ENCODE measurements at regions not wholly inside any gene's neighbourhood (a gene's known extent, or its start where the extent isn't known, plus 50 kb on each side); places are given as distances from the start of the nearest gene placed in this dataset.
A peak's percentile ranks its signal among the peaks of the same experiment; 100 is the strongest.

DNA sequence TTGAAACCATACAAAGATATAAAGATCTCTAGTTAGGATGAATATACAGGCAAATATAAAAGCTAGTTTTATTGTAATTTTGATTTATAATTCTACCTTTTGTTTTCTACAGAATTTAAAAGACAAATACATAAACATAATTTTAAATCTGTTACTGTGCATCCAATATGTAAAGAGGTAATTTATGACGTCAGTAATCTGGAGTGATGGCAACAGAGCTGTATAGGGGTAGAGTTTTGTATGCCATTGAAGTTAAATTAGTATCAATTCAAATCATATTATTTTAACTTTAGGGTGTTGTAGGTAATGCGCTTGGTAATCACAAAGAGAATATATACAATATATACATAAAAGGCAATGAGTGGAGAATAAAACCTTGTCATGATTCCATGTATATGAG, 183.7 kb upstream of the ARHGAP24 start:
- Histone ChIP-seq H3K4me2 (no peak overlapping the region), H3K9me3 (peaks cover 6% of the 10 kb centered on the region; the same call in 1 of the 2 replicates), H3K4me3 (no peak overlapping the region), H3K27ac (no peak overlapping the region), H3K4me1 (no peaks in the 10 kb centered on the region), H3K9ac (no peak overlapping the region), H3K27me3 (no peaks in the 10 kb centered on the region), H3K36me3 (no peaks in the 10 kb centered on the region), H4K20me1 (no peaks in the 10 kb centered on the region)
- no peak for TF ChIP-seq Cebpa-rat (IDR thresholded peaks at IDR 0.05)

DNA sequence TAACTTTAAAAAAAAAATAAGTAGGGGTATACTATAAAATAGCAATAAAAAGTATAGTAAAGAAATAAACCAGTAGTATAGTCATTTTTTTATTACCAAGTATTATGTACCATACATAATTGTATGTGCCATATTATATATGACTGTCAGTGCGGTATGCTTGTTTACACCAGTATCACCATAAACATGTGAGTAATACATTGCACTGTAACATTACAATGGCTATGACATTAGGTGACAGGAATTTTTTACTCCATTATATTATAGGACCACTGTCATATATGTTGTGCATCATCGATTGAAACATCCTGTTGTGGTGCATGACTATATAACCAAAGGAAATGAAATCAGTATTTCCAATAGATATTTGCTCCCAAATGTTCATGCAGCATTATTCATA, 176.9 kb upstream of the ARHGAP24 start:
- Histone ChIP-seq H3K4me1 (no peaks in the 10 kb centered on the region), H3K9ac (no peak overlapping the region), H4K20me1 (no peaks in the 10 kb centered on the region), H3K27ac (no peak overlapping the region), H3K27me3 (no peaks in the 10 kb centered on the region), H3K36me3 (no peaks in the 10 kb centered on the region), H3K9me3 (no peaks in the 10 kb centered on the region), H3K4me2 (no peak overlapping the region), H3K4me3 (no peak overlapping the region)
- TF ChIP-seq Cebpa-rat (IDR thresholded peaks at IDR 0.05), result no peak

DNA sequence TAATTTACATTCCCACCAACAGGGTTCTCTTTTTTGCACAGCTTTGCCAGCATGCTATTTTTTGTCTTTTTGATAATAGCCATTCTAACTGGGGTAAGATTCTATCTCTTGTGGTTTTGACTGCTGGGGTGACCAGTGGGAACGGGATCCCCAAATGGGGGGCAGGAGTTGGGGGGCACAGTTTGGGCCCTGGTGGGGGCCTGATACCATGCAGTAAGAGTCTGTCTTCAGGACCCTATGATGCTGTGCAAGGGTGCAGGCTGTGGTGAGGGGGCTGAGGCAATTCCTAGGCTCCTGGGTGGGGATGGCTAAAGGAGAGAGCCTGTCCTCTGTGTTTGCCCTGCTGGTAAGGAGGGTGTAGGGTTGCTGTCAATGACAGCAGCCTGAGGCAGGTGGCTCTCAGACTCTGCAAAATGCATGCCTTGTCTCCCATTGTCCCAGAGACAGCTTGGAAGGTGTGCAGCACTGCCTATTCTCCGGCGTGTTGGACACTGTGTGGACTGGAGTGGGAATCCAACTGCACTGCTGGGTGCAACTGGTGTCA, 172.7 kb upstream of the ARHGAP24 start:
- no peak overlapping the region for H3K4me3 ChIP-seq
- H3K27ac ChIP-seq, result no peak overlapping the region
- no peak overlapping the region for H3K9ac ChIP-seq
- no peaks in the 10 kb centered on the region for H3K27me3 ChIP-seq
- no peaks in the 10 kb centered on the region for H3K36me3 ChIP-seq
- H4K20me1 ChIP-seq, result no peaks in the 10 kb centered on the region
- H3K4me1 ChIP-seq, result no peaks in the 10 kb centered on the region
- no peak overlapping the region for H3K4me2 ChIP-seq
- no peaks in the 10 kb centered on the region for H3K9me3 ChIP-seq
- TF ChIP-seq Cebpa-rat (IDR thresholded peaks at IDR 0.05), result no peak

DNA sequence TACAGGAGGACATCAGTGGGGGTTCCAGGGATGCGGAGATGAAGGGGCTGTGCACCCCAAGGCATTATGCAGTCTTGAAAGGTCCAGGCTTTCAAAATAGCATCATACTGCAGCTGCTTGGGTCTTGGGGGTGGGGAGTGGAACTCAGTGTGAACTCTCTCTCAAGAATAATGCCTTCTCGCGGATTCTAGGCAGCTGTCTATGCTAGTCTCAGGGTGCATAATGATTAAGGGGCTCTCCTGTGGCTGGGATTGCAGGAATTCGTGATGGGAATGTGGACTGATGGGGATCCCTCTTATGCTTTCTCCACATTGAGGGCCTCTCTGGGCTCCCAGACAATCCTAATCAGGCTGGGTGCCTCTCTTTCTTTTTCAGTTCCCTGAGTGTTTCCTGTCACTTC, 172.2 kb upstream of the ARHGAP24 start:
- Histone ChIP-seq H3K27me3 (no peaks in the 10 kb centered on the region), H3K9ac (no peak overlapping the region), H3K9me3 (no peaks in the 10 kb centered on the region), H3K27ac (no peak overlapping the region), H3K4me1 (no peaks in the 10 kb centered on the region), H3K4me2 (no peak overlapping the region), H4K20me1 (no peaks in the 10 kb centered on the region), H3K36me3 (no peaks in the 10 kb centered on the region), H3K4me3 (no peak overlapping the region)
- TF ChIP-seq Cebpa-rat (IDR thresholded peaks at IDR 0.05), result no peak

DNA sequence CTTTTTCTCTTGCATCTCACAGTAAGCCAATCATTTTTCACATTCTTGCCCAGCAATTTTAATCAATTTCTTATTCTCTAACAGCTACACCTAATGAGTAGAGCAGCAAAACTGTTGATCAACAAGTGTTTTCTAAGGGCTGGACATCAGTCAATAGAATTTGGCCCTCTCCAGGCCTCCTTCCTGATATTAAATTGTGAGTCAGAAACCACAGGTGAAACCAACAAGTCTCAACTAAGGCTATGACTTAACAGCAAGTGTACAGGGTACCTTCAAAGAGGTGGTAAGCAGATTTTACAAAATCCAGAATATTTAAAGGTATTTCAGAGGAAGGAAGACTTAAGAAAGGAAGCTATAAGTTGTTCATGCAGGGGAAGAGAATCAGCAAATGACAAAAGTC, 156.5 kb upstream of the ARHGAP24 start:
- H4K20me1 ChIP-seq, result no peaks in the 10 kb centered on the region
- H3K4me1 ChIP-seq, result no peaks in the 10 kb centered on the region
- no peak overlapping the region for H3K27ac ChIP-seq
- H3K9me3 ChIP-seq, result peaks cover 25% of the 10 kb centered on the region
- no peaks in the 10 kb centered on the region for H3K36me3 ChIP-seq
- H3K4me3 ChIP-seq, result no peak overlapping the region
- TF ChIP-seq Cebpa-rat (IDR thresholded peaks at IDR 0.05), result no peak
- H3K4me2 ChIP-seq, result no peak overlapping the region
- H3K9ac ChIP-seq, result no peak overlapping the region
- H3K27me3 ChIP-seq, result no peaks in the 10 kb centered on the region

DNA sequence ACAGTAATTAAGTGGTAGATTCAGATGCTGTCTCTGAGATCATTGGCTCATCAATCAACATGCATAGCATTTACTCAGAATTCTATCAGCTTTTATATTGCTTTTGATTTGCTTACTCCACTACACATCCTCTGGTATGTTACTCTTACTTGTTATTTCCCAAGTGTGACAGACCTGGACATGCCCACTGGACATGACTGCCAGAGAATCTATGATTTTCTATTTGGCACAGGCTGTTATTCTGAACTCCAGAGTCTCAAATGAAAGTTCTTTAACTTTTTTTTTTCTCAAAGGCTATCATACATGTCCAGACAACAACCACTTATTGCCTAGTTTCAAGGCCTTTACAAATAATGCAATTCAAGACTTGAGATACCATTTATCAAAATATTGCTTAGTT, 116.1 kb upstream of the ARHGAP24 start:
- Histone ChIP-seq H3K4me3 (no peak overlapping the region), H3K9ac (no peak overlapping the region), H3K27ac (no peak overlapping the region), H3K36me3 (no peaks in the 10 kb centered on the region), H3K9me3 (peaks cover 13% of the 10 kb centered on the region), H3K27me3 (no peaks in the 10 kb centered on the region), H3K4me2 (no peak overlapping the region), H3K4me1 (no peaks in the 10 kb centered on the region), H4K20me1 (no peaks in the 10 kb centered on the region)
- TF ChIP-seq Cebpa-rat (IDR thresholded peaks at IDR 0.05), result no peak

DNA sequence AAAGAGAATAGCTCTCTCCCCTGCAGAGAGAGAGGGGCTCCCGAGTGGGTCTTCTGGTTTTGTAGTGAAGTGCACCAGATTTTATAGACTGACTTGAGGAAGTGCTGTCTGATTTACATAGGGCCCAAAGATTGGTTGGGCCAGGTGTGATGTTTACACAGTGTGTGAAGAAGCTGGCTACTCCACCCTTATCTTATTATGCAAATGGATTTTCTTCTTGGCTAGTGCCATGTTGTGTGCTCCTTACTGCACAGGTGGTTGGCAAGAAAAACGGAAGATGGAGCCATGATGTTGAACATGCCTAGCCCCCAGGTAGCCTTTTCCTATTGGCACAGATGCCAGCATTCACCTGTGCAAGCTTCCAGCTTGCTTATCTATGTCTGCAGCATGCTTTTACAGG, 112.4 kb upstream of the ARHGAP24 start:
- Histone ChIP-seq H3K4me2 (no peak overlapping the region), H3K4me3 (no peak overlapping the region), H3K36me3 (no peaks in the 10 kb centered on the region), H3K9me3 (peaks cover 13% of the 10 kb centered on the region), H3K4me1 (no peaks in the 10 kb centered on the region), H3K27ac (no peak overlapping the region), H3K27me3 (no peaks in the 10 kb centered on the region), H3K9ac (no peak overlapping the region), H4K20me1 (no peaks in the 10 kb centered on the region)
- TF ChIP-seq Cebpa-rat (IDR thresholded peaks at IDR 0.05), result no peak

DNA sequence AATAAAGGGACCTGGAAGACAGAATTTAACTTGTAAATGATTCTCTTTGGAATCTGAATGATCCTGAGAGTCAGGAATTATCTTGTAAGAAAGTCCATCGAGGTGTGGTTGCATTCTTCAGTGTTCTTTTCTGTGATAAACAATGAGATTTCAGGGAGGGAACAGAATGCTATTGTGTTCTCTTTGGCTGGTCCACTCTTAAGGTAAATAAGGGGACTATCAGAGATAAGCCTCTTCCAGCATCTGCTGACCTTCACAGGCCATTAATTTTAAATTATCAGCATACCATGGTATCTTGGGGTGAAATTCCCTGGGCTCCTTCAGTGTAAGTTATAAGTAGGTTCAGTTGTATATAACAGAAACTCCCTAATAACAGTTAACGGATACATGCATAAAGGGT, 107.1 kb upstream of the ARHGAP24 start:
- Histone ChIP-seq H3K4me1 (peaks cover 27% of the 10 kb centered on the region), H3K27me3 (no peaks in the 10 kb centered on the region), H3K27ac (no peak overlapping the region), H3K4me3 (no peak overlapping the region), H3K4me2 (no peak overlapping the region), H3K9ac (no peak overlapping the region), H4K20me1 (no peaks in the 10 kb centered on the region), H3K9me3 (no peaks in the 10 kb centered on the region), H3K36me3 (no peaks in the 10 kb centered on the region)
- no peak for TF ChIP-seq Cebpa-rat (IDR thresholded peaks at IDR 0.05)

DNA sequence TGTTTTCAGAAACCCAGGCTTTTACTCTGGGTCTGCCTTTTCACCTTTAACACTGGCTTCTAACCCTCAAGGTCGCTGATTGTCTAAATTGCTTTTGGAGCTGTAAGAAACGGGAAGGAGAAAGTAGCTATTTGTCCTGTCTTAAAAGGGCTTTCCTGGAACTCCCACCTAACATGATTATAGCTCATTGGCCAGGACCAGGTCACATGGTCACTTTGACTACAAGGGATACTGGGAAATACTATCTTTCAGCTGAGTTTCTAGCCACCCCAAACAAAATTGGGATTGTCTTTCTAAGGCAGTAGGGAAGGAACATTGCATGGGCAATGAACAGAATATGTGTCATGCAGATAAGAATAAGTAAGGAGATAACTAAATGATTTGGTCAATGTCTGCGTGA, 106.7 kb upstream of the ARHGAP24 start:
- Histone ChIP-seq H3K4me2 (0 out of 2 replicates have a peak overlapping the region, but pooled peaks have one; percentile 55), H3K36me3 (no peaks in the 10 kb centered on the region), H3K27me3 (no peaks in the 10 kb centered on the region), H3K9me3 (no peaks in the 10 kb centered on the region), H3K4me3 (no peak overlapping the region), H3K27ac (0 out of 2 replicates have a peak overlapping the region, but pooled peaks have one; percentile 19), H3K9ac (no peak overlapping the region), H4K20me1 (no peaks in the 10 kb centered on the region), H3K4me1 (peaks cover 27% of the 10 kb centered on the region)
- no peak for TF ChIP-seq Cebpa-rat (IDR thresholded peaks at IDR 0.05)

DNA sequence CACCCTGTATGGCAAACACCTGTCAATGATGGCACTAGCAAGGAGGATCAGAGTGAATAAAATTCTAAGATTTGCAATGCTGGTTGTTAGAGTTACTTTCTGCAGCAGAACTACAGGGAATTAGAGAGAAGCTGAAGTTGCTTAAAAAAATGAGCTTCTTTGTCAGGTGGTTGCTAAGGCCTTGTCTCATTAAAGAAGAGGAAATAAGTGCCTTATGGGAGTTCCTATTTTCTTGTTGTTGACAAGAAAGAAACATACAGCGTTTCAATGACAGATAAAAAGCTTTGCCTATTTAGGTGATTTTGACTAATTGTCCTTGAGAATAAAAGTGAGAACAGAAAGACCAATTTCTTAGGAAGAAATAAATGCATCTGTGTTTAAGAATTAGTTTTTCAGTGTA, 106.0 kb upstream of the ARHGAP24 start:
- H3K4me3 ChIP-seq, result no peak overlapping the region
- TF ChIP-seq Cebpa-rat (IDR thresholded peaks at IDR 0.05), result no peak
- H3K36me3 ChIP-seq, result no peaks in the 10 kb centered on the region
- no peaks in the 10 kb centered on the region for H4K20me1 ChIP-seq
- H3K27me3 ChIP-seq, result no peaks in the 10 kb centered on the region
- H3K9me3 ChIP-seq, result no peaks in the 10 kb centered on the region
- H3K9ac ChIP-seq, result no peak overlapping the region
- peak overlapping the region; percentile 55 for H3K4me2 ChIP-seq
- H3K4me1 ChIP-seq, result peaks cover 27% of the 10 kb centered on the region
- H3K27ac ChIP-seq, result 0 out of 2 replicates have a peak overlapping the region, but pooled peaks have one; percentile 19

Measured in BLaER1 (cell line).